Gastrocnemius medialis (tissue), 4 donors: ENCODE measurements at regions not wholly inside any gene's neighbourhood (a gene's known extent, or its start where the extent isn't known, plus 50 kb on each side); places are given as distances from the start of the nearest gene placed in this dataset.

Experiments used
- ATAC-seq, 2 donors: fragments of 150-250 bp; one replicate each; pipeline ENCODE4 v1.9.1; 2016
- DNase-seq, 2 donors: peaks; one replicate each; pipeline ENCODE4 v3.0.0-alpha.2; 2019
- H3K27ac ChIP-seq, 4 donors: fragments of 200-600 bp; sonication (generic); 1 replicate in 1 of 4; 2 replicates in 3 of 4; pipeline ENCODE4 v1.5.1; 2016 to 2018; ENCODE audit warnings: mild to moderate bottlenecking in 2 of 4, moderate library complexity in 1 of 4
- H3K27me3 ChIP-seq, 3 donors: fragments of 200-600 bp; sonication (generic) in 2 of 3; 1 replicate in 1 of 3; 2 replicates in 2 of 3; pipeline versions ENCODE4 v1.5.1 to v1.6.0; 2016 to 2019; ENCODE audit warnings: mild to moderate bottlenecking in 1 of 3, moderate library complexity in 1 of 3
- H3K36me3 ChIP-seq, 2 donors: fragments of 200-600 bp; sonication (generic) in 1 of 2; one replicate each; pipeline ENCODE4 v1.5.1; 2017 to 2018
- H3K4me1 ChIP-seq, 2 donors: fragments of 200-600 bp; sonication (generic) in 1 of 2; one replicate each; pipeline ENCODE4 v1.5.1; 2016 to 2017; ENCODE audit warnings: mild to moderate bottlenecking in 2 of 2
- H3K4me3 ChIP-seq, 4 donors: fragments of 200-600 bp; sonication (generic) in 3 of 4; 1 replicate in 1 of 4; 2 replicates in 3 of 4; pipeline ENCODE4 v1.5.1; 2016 to 2019; ENCODE audit warnings: mild to moderate bottlenecking in 2 of 4
- H3K9me3 ChIP-seq, 3 donors: fragments of 200-600 bp; sonication (generic) in 2 of 3; 1 replicate in 1 of 3; 2 replicates in 2 of 3; pipeline ENCODE4 v1.5.1; 2016 to 2019
- CTCF ChIP-seq, 5 experiments: fragments of 450-650 bp in 3 of 5; fragments of 200-600 bp in 2 of 5; sonication (generic) in 2 of 5; IDR thresholded peaks in 4 of 5; conservative IDR thresholded peaks in 1 of 5; 1 replicate in 4 of 5; 2 replicates in 1 of 5; pipeline ENCODE4 v1.5.1; 2016 to 2019; ENCODE audit warnings: antibody characterized with exemption in 5 of 5, mild to moderate bottlenecking in 3 of 5, moderate library complexity in 3 of 5
- POLR2A ChIP-seq, 2 donors: fragments of 450-650 bp; IDR thresholded peaks; one replicate each; pipeline ENCODE4 v1.6.1; 2017; ENCODE audit warnings: antibody characterized with exemption in 2 of 2, mild to moderate bottlenecking in 2 of 2, moderate library complexity in 2 of 2
- in situ Hi-C, 4 donors: fragments of 200-750 bp; cut with MboI; loops; one replicate each; pipeline versions ENCODE4 v1.15.0 to v1.8.0; 2017; ENCODE audit warnings: low sequenced_read_pairs in 4 of 4
- intact Hi-C: fragments of 100-400 bp; cut with DNase I; formaldehyde crosslinking; loops from one replicate; pipeline ENCODE4 v1.15.1; 2023; ENCODE audit warnings: low total_unique reads

GRCh38 chr15:61308437-61308836 lies 79.3 kb upstream of the RORA start:
- no peak for DNase-seq
- no peak overlapping the region for H3K27ac ChIP-seq
- H3K27me3 ChIP-seq = no peaks in the 10 kb centered on the region
- no peaks in the 10 kb centered on the region for H3K9me3 ChIP-seq
- intact Hi-C loops (no loop called here), in situ Hi-C loops (no loop called here)
- no peaks in the 10 kb centered on the region for H3K36me3 ChIP-seq
- no peaks in the 10 kb centered on the region for H3K4me1 ChIP-seq
- H3K4me3 ChIP-seq = no peak overlapping the region
- ATAC-seq = no peak
- no peak for TF ChIP-seq POLR2A (IDR thresholded peaks at IDR 0.05)
- TF ChIP-seq CTCF (IDR thresholded peaks at IDR 0.05 in 4 of 5, conservative IDR thresholded peaks at IDR 0.05 in 1 of 5) = no peak

- Histone ChIP-seq H3K27ac (no peak overlapping the region), H3K4me3 (no peak overlapping the region), H3K36me3 (no peaks in the 10 kb centered on the region), H3K4me1 (no peaks in the 10 kb centered on the region), H3K9me3 (no peaks in the 10 kb centered on the region), H3K27me3 (no peaks in the 10 kb centered on the region)
- TF ChIP-seq CTCF (IDR thresholded peaks at IDR 0.05 in 4 of 5, conservative IDR thresholded peaks at IDR 0.05 in 1 of 5) (no peak), POLR2A (IDR thresholded peaks at IDR 0.05) (no peak)
- in situ Hi-C loops = no loop called here
- intact Hi-C loops = no loop called here
- DNase-seq (no peak), ATAC-seq (no peak)
Observed at GRCh38 chr15:61307474-61307873, 78.4 kb upstream of the RORA start.

- Histone ChIP-seq H3K9me3 (no peaks in the 10 kb centered on the region), H3K4me1 (no peaks in the 10 kb centered on the region), H3K27me3 (no peaks in the 10 kb centered on the region), H3K4me3 (no peak overlapping the region), H3K36me3 (no peaks in the 10 kb centered on the region), H3K27ac (no peak overlapping the region)
- TF ChIP-seq CTCF (IDR thresholded peaks at IDR 0.05 in 4 of 5, conservative IDR thresholded peaks at IDR 0.05 in 1 of 5) (no peak), POLR2A (IDR thresholded peaks at IDR 0.05) (no peak)
- ATAC-seq (no peak), DNase-seq (no peak)
- intact Hi-C loops = no loop called here
- in situ Hi-C loops = no loop called here
Observed at GRCh38 chr15:61301701-61302100, 72.6 kb upstream of the RORA start.

GRCh38 chr15:61299075-61299763 lies 70.1 kb upstream of the RORA start:
- Histone ChIP-seq H3K4me1 (no peaks in the 10 kb centered on the region), H3K9me3 (no peaks in the 10 kb centered on the region), H3K27ac (no peak overlapping the region), H3K4me3 (no peak overlapping the region), H3K27me3 (no peaks in the 10 kb centered on the region), H3K36me3 (no peaks in the 10 kb centered on the region)
- TF ChIP-seq CTCF (IDR thresholded peaks at IDR 0.05 in 4 of 5, conservative IDR thresholded peaks at IDR 0.05 in 1 of 5) = no peak
- DNase-seq (no peak), ATAC-seq (peak in 1 of 2 donors; percentile 39)
- in situ Hi-C loops (no loop called here), intact Hi-C loops (no loop called here)

GRCh38 chr15:61295239-61295638 lies 66.1 kb upstream of the RORA start:
- no peak overlapping the region for H3K4me3 ChIP-seq
- no peaks in the 10 kb centered on the region for H3K27me3 ChIP-seq
- no peak for TF ChIP-seq CTCF (IDR thresholded peaks at IDR 0.05 in 4 of 5, conservative IDR thresholded peaks at IDR 0.05 in 1 of 5)
- TF ChIP-seq POLR2A (IDR thresholded peaks at IDR 0.05) = no peak
- no peaks in the 10 kb centered on the region for H3K4me1 ChIP-seq
- DNase-seq (no peak), ATAC-seq (no peak)
- in situ Hi-C loops (no loop called here), intact Hi-C loops (no loop called here)
- no peak overlapping the region for H3K27ac ChIP-seq
- H3K36me3 ChIP-seq = no peaks in the 10 kb centered on the region
- no peaks in the 10 kb centered on the region for H3K9me3 ChIP-seq
